Stimulated activated naive B cell treated with anti-CD40 and anti-IgM and Interleukin-4, amounts not matched to agents 10 μg/mL and 1 μg/mL and 100 μg/mL, for 72 hours (primary cell): ENCODE measurements at regions not wholly inside any gene's neighbourhood (a gene's known extent, or its start where the extent isn't known, plus 50 kb on each side); places are given as distances from the start of the nearest gene placed in this dataset.
A peak's percentile ranks its signal among the peaks of the same experiment; 100 is the strongest.

Source experiments
- ATAC-seq, 2 donors: fragments of 150-1000 bp; cut with Tn5 transposase; replicated peaks; 2 replicates each; pipeline ENCODE4 v1.10.0; 2021; ENCODE audit warnings: moderate library complexity in 1 of 2
- DNase-seq: peaks from one replicate; pipeline ENCODE4 v3.0.0; 2021
- H3K27ac Mint-ChIP-seq: one replicate; pipeline ENCODE4 v1.8.0; 2022; ENCODE audit warnings: mild to moderate bottlenecking, mixed read lengths
- H3K27me3 Mint-ChIP-seq, 2 donors: one replicate each; pipeline ENCODE4 v1.8.0; 2022; ENCODE audit warnings: mixed read lengths in 2 of 2
- H3K36me3 Mint-ChIP-seq, 2 donors: one replicate each; pipeline ENCODE4 v1.8.0; 2022; ENCODE audit warnings: mixed read lengths in 2 of 2, mild to moderate bottlenecking in 1 of 2
- H3K4me1 Mint-ChIP-seq, 2 donors: one replicate each; pipeline ENCODE4 v1.8.0; 2022; ENCODE audit warnings: mixed read lengths in 2 of 2, mild to moderate bottlenecking in 1 of 2
- H3K4me3 Mint-ChIP-seq, 2 donors: one replicate each; pipeline ENCODE4 v1.8.0; 2022; ENCODE audit warnings: mild to moderate bottlenecking in 2 of 2, mixed read lengths in 2 of 2, moderate library complexity in 1 of 2
- H3K9me3 Mint-ChIP-seq, 2 donors: one replicate each; pipeline ENCODE4 v1.8.0; 2022; ENCODE audit warnings: mixed read lengths in 2 of 2, mild to moderate bottlenecking in 1 of 2

GRCh38 chr2:217433522-217433921 is 569.3 kb downstream of the TNS1 start:
- no peak for ATAC-seq
- Mint-ChIP-seq H3K4me3 (no peak overlapping the region), H3K36me3 (peaks cover 5 to 12% of the 10 kb centered on the region in 2 donors), H3K27ac (no peak overlapping the region), H3K4me1 (peaks cover 2 to 6% of the 10 kb centered on the region in 2 donors), H3K27me3 (peaks cover 0 to 21% of the 10 kb centered on the region in 2 donors), H3K9me3 (no peaks in the 10 kb centered on the region)
- no peak for DNase-seq

- ATAC-seq (no peak), DNase-seq (no peak)
- peaks cover 10 to 12% of the 10 kb centered on the region in 2 donors for H3K36me3 Mint-ChIP-seq
- no peaks in the 10 kb centered on the region for H3K9me3 Mint-ChIP-seq
- H3K4me3 Mint-ChIP-seq: no peak overlapping the region
- H3K4me1 Mint-ChIP-seq: peaks cover 2 to 6% of the 10 kb centered on the region in 2 donors
- no peak overlapping the region for H3K27ac Mint-ChIP-seq
- H3K27me3 Mint-ChIP-seq: peaks cover 0 to 14% of the 10 kb centered on the region in 2 donors
Observed at GRCh38 chr2:217431577-217432269, 571.1 kb downstream of the TNS1 start.

DNA sequence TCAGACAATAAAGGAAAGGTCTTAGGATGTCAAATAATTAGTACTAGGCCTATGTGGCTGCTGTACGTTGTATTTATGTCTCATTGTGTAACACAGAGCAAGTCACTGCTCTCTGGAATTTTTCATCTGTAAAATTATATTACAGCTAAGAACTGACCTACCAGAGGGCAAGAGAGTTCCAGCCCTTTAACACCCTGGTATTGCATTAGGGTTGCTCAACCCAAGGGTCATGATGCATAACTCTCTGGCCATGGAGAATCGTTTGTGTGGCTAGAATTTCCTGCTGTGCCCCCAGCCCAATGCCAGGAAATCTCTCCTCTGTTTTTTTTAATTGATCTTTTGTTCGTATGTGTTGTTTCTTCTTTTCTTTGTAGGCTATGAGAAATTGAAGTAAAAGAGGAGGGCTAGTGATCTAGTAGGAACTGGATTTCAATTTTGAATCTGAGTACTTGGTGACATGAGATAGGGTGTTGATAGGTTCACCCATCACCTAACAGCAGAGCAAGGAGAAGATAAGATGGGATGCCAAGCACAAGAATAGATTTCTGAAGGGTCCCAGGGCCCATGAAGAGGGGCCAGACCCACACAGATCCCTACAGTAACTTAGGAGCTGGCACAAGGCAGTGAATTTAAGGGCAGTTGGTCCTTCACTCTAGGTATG is 571.2 kb upstream of the TNP1 start:
- DNase-seq (no peak), ATAC-seq (no peak)
- H3K4me1 Mint-ChIP-seq: peaks cover 2 to 6% of the 10 kb centered on the region in 2 donors
- H3K27ac Mint-ChIP-seq: no peak overlapping the region
- peaks cover 0 to 9% of the 10 kb centered on the region in 2 donors for H3K27me3 Mint-ChIP-seq
- H3K36me3 Mint-ChIP-seq: peaks cover 10 to 12% of the 10 kb centered on the region in 2 donors
- no peak overlapping the region for H3K4me3 Mint-ChIP-seq
- no peaks in the 10 kb centered on the region for H3K9me3 Mint-ChIP-seq

DNA sequence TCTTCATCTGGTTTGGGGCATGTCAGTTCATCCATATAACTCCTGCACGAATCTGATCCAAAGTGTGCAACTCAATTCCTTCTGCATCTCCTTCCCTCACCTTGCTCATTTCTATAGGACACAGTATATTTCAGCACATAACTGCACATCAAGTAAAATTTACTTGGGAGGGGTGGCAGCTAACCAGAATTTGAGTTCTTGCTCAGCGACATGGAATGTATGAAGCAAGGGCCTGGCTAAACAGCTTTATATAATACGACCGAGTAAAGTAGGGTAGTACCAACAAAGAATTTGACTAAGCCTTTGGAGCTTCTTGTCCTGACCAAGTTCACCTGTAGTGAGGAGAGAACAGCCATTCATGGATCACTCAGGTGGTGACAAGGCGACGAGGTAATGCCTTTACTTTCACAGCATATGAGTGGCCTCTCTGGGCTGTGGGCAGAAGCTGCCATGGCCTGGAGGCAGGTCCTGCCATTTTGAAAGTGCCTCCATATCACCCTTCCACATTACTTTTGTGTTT is 570.2 kb upstream of the TNP1 start:
- H3K4me1 Mint-ChIP-seq: peaks cover 2 to 6% of the 10 kb centered on the region in 2 donors
- no peak for ATAC-seq
- peaks cover 12 to 18% of the 10 kb centered on the region in 2 donors for H3K36me3 Mint-ChIP-seq
- peaks cover under 1 to 5% of the 10 kb centered on the region in 2 donors for H3K9me3 Mint-ChIP-seq
- no peak overlapping the region for H3K4me3 Mint-ChIP-seq
- H3K27me3 Mint-ChIP-seq: peaks cover 0 to 7% of the 10 kb centered on the region in 2 donors
- no peak for DNase-seq
- H3K27ac Mint-ChIP-seq: no peak overlapping the region

GRCh38 chr2:217421834-217422233 is 562.0 kb upstream of the TNP1 start:
- Mint-ChIP-seq H3K27me3 (peaks cover 7% of the 10 kb centered on the region in 2 donors), H3K4me1 (no peaks in the 10 kb centered on the region), H3K27ac (no peak overlapping the region), H3K4me3 (no peak overlapping the region), H3K9me3 (peaks cover 3 to 7% of the 10 kb centered on the region in 2 donors), H3K36me3 (peaks cover 0 to 9% of the 10 kb centered on the region in 2 donors)
- DNase-seq: no peak
- peak; percentile 39 to 58 for ATAC-seq

- Mint-ChIP-seq H3K4me3 (no peak overlapping the region), H3K36me3 (peaks cover 0 to 8% of the 10 kb centered on the region in 2 donors), H3K27me3 (peaks cover 11 to 16% of the 10 kb centered on the region in 2 donors), H3K9me3 (peaks cover 3 to 7% of the 10 kb centered on the region in 2 donors), H3K4me1 (no peaks in the 10 kb centered on the region), H3K27ac (no peak overlapping the region)
- no peak for DNase-seq
- ATAC-seq: no peak
Observed at GRCh38 chr2:217420854-217421253, 561.0 kb upstream of the TNP1 start.

DNA sequence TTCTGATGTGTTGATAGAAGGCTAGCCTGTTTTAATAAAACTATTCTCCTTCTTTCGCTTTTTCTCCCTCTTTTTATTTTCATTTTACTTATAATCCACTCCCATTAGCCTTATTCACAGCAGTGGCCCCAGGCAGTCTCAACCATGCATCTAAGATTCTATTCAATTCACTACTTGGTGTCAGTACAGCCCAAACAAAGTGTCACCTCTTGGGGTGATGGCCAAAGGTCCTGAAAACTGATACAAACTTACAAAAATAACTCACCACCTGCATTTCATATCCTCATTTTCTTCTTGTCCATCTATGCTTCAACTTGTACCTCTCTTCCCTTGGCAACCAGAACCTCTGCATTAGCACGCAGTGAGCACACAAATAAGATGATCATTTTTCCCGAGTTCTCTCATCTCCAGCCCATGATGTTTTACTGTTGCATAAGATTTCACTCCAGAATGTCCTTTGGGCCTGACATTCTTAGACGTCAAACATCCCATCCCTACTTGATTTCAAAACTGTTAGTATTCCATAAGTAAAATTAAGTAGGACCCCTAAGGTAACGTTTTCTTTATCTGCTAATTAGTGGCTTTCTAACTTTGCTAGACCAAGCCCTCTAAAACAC is 559.3 kb upstream of the TNP1 start:
- Mint-ChIP-seq H3K27ac (no peak overlapping the region), H3K4me1 (no peaks in the 10 kb centered on the region), H3K9me3 (no peaks in the 10 kb centered on the region), H3K4me3 (no peak overlapping the region), H3K36me3 (no peaks in the 10 kb centered on the region), H3K27me3 (peaks cover 11 to 20% of the 10 kb centered on the region in 2 donors)
- ATAC-seq (no peak), DNase-seq (no peak)

DNA sequence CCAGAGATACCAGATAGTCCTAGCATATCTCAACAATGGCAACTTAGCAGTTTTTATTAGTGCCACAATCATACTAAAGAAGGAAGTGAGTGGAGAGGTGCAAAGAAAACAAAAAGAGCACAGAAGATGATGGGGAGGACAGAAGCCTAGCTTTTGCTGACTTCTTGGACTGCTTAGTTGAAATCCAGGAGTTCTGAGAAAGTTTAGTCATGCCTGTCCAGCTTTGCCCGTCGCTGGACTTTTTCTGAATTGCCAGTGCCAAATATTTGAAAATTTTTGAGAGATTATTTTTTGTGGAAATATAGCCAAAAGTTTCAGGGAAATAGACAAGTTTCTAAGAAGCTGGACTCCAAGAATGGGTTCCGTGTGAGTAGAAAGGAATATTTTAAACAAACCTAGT is 558.7 kb upstream of the TNP1 start:
- Mint-ChIP-seq H3K27ac (no peak overlapping the region), H3K4me3 (no peak overlapping the region), H3K9me3 (no peaks in the 10 kb centered on the region), H3K4me1 (no peaks in the 10 kb centered on the region), H3K27me3 (peaks cover 15 to 20% of the 10 kb centered on the region in 2 donors), H3K36me3 (peaks cover 0 to under 1% of the 10 kb centered on the region in 2 donors)
- ATAC-seq: no peak
- DNase-seq: no peak

DNA sequence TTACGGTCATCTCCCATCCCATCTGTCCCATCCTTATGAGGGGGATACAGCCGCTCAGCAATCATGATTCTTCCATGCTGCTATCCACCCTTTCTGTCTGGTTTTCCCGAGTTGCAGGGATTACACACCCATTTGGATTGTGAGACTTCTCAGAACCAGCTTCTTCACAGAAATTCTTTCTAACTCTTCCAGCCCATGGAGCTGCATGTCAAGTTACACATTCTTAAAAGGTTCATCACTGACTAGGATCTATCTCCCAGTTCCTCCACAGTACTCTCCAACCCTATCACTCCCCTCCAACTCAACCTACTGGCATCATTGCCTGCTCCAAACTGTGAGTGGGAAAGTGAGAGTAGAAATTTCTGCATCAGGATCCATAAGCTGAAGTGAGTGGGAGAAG is 558.2 kb upstream of the TNP1 start:
- peaks cover 0 to 4% of the 10 kb centered on the region in 2 donors for H3K36me3 Mint-ChIP-seq
- DNase-seq (no peak), ATAC-seq (no peak)
- no peak overlapping the region for H3K27ac Mint-ChIP-seq
- no peaks in the 10 kb centered on the region for H3K4me1 Mint-ChIP-seq
- H3K27me3 Mint-ChIP-seq: peaks cover 18 to 20% of the 10 kb centered on the region in 2 donors
- no peak overlapping the region for H3K4me3 Mint-ChIP-seq
- no peaks in the 10 kb centered on the region for H3K9me3 Mint-ChIP-seq

DNA sequence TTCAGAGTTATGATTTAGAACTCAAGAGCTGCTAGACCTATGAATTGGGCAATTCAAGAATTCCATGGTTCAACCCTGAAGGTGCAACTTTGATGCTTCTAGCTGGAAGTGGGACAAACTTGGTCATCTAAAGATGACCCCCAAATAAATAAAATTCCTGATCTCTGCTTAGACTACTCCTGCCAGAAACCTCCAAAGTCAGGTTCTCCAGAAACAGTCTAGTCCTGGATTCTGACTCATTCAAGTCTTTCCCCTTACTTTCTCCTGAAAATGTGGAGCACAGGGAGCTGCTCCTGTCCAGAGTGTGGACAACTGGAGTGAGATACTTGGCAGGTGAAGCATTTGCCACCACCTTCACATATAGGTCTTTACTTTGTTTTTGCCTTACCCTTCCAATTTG is 557.7 kb upstream of the TNP1 start:
- DNase-seq (no peak), ATAC-seq (no peak)
- Mint-ChIP-seq H3K36me3 (peaks cover 0 to 4% of the 10 kb centered on the region in 2 donors), H3K27me3 (peaks cover 21 to 24% of the 10 kb centered on the region in 2 donors), H3K27ac (no peak overlapping the region), H3K9me3 (no peaks in the 10 kb centered on the region), H3K4me1 (no peaks in the 10 kb centered on the region), H3K4me3 (no peak overlapping the region)

- ATAC-seq: peak; percentile 70 to 93
- no peaks in the 10 kb centered on the region for H3K4me1 Mint-ChIP-seq
- H3K9me3 Mint-ChIP-seq: no peaks in the 10 kb centered on the region
- no peak overlapping the region for H3K4me3 Mint-ChIP-seq
- H3K27me3 Mint-ChIP-seq: peaks cover 27 to 32% of the 10 kb centered on the region in 2 donors
- H3K27ac Mint-ChIP-seq: no peak overlapping the region
- H3K36me3 Mint-ChIP-seq: peaks cover 0 to 7% of the 10 kb centered on the region in 2 donors
- no peak for DNase-seq
Observed at GRCh38 chr2:217415316-217415715, 555.5 kb upstream of the TNP1 start.

DNA sequence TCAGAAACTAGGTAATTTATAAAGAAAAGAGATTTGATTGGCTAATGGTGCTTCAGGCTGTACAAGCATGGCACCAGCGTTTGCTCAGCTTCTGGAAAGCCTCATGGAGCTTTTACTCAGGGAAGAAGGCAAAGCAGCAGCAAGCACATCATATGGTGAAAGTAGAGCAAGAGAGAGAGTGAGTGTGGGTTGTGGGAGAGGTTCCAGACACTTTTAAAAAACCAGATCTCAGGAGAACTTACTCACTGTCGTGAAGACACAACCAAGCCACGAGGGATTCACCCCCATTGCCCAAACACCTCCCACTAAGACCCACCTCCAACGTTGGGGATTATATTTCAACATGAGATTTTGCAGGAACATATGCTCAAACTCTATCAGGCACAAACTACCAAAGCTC is 554.6 kb upstream of the TNP1 start:
- Mint-ChIP-seq H3K27me3 (peaks cover 27 to 32% of the 10 kb centered on the region in 2 donors), H3K36me3 (peaks cover 0 to 7% of the 10 kb centered on the region in 2 donors), H3K4me1 (no peaks in the 10 kb centered on the region), H3K9me3 (no peaks in the 10 kb centered on the region), H3K27ac (no peak overlapping the region), H3K4me3 (no peak overlapping the region)
- ATAC-seq (no peak), DNase-seq (no peak)

DNA sequence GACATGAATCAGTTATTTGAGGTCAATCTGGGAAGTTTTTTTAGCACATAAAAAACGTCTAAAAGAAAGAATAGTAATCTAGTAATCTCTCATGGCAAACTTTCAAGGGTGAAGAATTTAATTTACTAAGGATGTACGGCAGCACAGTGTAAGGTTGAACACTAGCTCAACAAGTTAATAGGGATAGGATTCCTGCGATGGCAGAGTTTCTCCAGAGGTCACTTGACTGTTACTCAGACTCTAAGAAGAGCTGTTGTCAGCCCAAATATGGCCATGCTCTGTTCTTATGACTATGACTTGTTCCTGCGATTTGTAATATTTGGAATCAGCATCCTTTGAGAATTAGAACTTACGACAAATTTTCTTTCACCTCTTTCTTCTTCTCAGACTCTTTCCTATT is 553.3 kb upstream of the TNP1 start:
- H3K27ac Mint-ChIP-seq: no peak overlapping the region
- no peak for ATAC-seq
- peaks cover 0 to 7% of the 10 kb centered on the region in 2 donors for H3K36me3 Mint-ChIP-seq
- H3K4me3 Mint-ChIP-seq: no peak overlapping the region
- H3K27me3 Mint-ChIP-seq: peaks cover 21 to 29% of the 10 kb centered on the region in 2 donors
- no peak for DNase-seq
- H3K9me3 Mint-ChIP-seq: no peaks in the 10 kb centered on the region
- no peaks in the 10 kb centered on the region for H3K4me1 Mint-ChIP-seq

DNA sequence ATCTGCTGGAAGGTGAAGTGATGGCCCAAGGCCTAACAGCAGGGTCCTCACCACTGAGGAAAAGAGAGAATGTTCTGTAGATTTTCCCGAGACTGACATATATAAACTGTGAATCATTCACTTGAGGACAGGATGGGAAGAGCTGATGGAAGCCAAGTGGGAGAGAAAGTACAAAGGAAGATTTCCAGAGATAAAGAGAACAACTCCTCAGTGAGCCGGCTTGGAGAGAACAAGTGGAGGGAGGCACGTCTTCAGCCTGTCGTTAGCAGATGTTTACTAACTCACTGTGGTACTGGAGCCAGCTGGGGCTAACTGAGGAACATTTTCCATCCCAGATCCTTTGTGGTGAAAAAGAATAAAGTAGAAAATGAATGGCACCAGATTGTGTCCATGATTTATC is 552.9 kb upstream of the TNP1 start:
- no peaks in the 10 kb centered on the region for H3K4me1 Mint-ChIP-seq
- no peak overlapping the region for H3K27ac Mint-ChIP-seq
- peaks cover 0 to 7% of the 10 kb centered on the region in 2 donors for H3K36me3 Mint-ChIP-seq
- H3K9me3 Mint-ChIP-seq: no peaks in the 10 kb centered on the region
- ATAC-seq (no peak), DNase-seq (no peak)
- H3K27me3 Mint-ChIP-seq: peaks cover 20 to 26% of the 10 kb centered on the region in 2 donors
- no peak overlapping the region for H3K4me3 Mint-ChIP-seq
